ENCODE measurements at regions not wholly inside any gene's neighbourhood (a gene's known extent, or its start where the extent isn't known, plus 50 kb on each side); places are given as distances from the start of the nearest gene placed in this dataset.

- TF ChIP-seq POLR2A (IDR thresholded peaks at IDR 0.05) (no peak), CTCF (IDR thresholded peaks at IDR 0.05) (no peak)
- DNase-seq (ENCODE audit: low spot score) = no peak
- Histone ChIP-seq H3K4me3 (no peak overlapping the region), H3K36me3 (no peaks in the 10 kb centered on the region), H3K27me3 (replicated peaks; ENCODE audit: insufficient read depth) (no peaks in the 10 kb centered on the region), H3K4me1 (replicated peaks) (no peaks in the 10 kb centered on the region), H3K27ac (no peak overlapping the region), H3K9me3 (no peaks in the 10 kb centered on the region)
- intact Hi-C loops (cut with DNase I) = no loop called here
These were observed 199.1 kb upstream of the KCND3 start for GRCh38 chr1:112188611-112189010.

GRCh38 chr1:112196008-112196588 lies 199.9 kb upstream of the CTTNBP2NL start:
- no peak for TF ChIP-seq POLR2AphosphoS5 (IDR thresholded peaks at IDR 0.05)
- no peak for TF ChIP-seq CTCF (IDR thresholded peaks at IDR 0.05)
- TF ChIP-seq POLR2A (IDR thresholded peaks at IDR 0.05) = no peak
- Histone ChIP-seq H3K36me3 (no peaks in the 10 kb centered on the region), H3K9me3 (no peaks in the 10 kb centered on the region), H3K27ac (no peak overlapping the region), H3K27me3 (replicated peaks; ENCODE audit: insufficient read depth) (no peaks in the 10 kb centered on the region), H3K4me1 (replicated peaks) (no peaks in the 10 kb centered on the region), H3K4me3 (no peak overlapping the region)
- intact Hi-C loops (cut with DNase I) = no loop called here
- no peak for DNase-seq (ENCODE audit: low spot score)
- WGBS = 62% methylated on average over 4 of the region's 4 CpGs

DNA sequence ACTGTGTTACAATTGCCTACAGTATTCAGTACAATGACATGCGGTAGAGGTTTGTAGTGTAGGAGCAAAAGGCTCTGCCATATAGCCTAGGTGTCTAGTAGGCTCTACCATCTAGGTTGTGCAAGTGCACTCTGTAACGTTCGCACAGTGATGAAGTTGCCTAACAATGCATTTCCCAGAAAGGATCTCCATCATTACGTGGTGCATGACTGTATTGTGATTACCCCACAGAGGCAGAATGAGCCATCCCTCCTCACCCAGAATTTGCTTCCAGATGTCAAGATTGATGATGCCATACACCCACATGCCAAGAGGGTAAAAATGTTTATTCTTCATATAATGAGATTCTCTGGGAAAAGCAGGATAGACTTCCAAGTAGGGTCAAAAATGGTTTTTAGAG lies 199.3 kb upstream of the CTTNBP2NL start:
- WGBS = 89% methylated on average over 4 of the region's 4 CpGs
- DNase-seq (ENCODE audit: low spot score) = no peak
- Histone ChIP-seq H3K9me3 (no peaks in the 10 kb centered on the region), H3K36me3 (no peaks in the 10 kb centered on the region), H3K4me3 (no peak overlapping the region), H3K27ac (no peak overlapping the region), H3K27me3 (replicated peaks; ENCODE audit: insufficient read depth) (no peaks in the 10 kb centered on the region), H3K4me1 (replicated peaks) (no peaks in the 10 kb centered on the region)
- TF ChIP-seq POLR2AphosphoS5 (IDR thresholded peaks at IDR 0.05) (no peak), CTCF (IDR thresholded peaks at IDR 0.05) (no peak), POLR2A (IDR thresholded peaks at IDR 0.05) (no peak)
- intact Hi-C loops (cut with DNase I) = no loop called here

- no peaks in the 10 kb centered on the region for H3K9me3 ChIP-seq
- intact Hi-C loops (cut with DNase I) = no loop called here
- H3K4me1 ChIP-seq (replicated peaks) = no peaks in the 10 kb centered on the region
- TF ChIP-seq POLR2AphosphoS5 (IDR thresholded peaks at IDR 0.05) (no peak), CTCF (IDR thresholded peaks at IDR 0.05) (no peak)
- no peaks in the 10 kb centered on the region for H3K27me3 ChIP-seq (replicated peaks; ENCODE audit: insufficient read depth)
- H3K4me3 ChIP-seq = no peak overlapping the region
- H3K36me3 ChIP-seq = no peaks in the 10 kb centered on the region
- no peak overlapping the region for H3K27ac ChIP-seq
- no peak for DNase-seq (ENCODE audit: low spot score)
- 45% methylated on average over 1 of the region's 1 CpG for WGBS
These were observed 186.5 kb upstream of the CTTNBP2NL start for GRCh38 chr1:112209493-112209892.

DNA sequence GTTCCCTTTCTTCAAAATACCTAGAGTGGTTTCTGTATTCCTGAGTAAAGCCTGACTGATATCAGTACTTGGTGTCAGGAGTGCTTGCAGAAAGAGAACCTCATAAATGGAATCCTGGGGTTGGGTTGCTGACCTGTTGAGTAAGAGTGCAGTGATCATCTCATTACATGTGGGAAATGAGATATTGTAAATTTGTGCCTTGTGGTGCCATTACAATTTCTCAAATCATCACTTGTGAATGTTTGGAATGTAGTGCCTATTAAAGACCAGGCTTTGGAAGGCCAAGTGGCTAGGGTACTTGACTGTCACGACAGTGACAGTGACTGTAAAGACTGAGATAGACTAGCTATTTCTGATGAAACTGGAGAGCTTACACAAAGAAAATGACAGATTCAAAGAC lies 176.7 kb upstream of the CTTNBP2NL start:
- Histone ChIP-seq H3K9me3 (no peaks in the 10 kb centered on the region), H3K36me3 (no peaks in the 10 kb centered on the region), H3K4me1 (replicated peaks) (no peaks in the 10 kb centered on the region), H3K27ac (no peak overlapping the region), H3K27me3 (replicated peaks; ENCODE audit: insufficient read depth) (no peaks in the 10 kb centered on the region), H3K4me3 (no peak overlapping the region)
- TF ChIP-seq CTCF (IDR thresholded peaks at IDR 0.05) (no peak), POLR2A (IDR thresholded peaks at IDR 0.05) (no peak), POLR2AphosphoS5 (IDR thresholded peaks at IDR 0.05) (no peak)
- WGBS = 81% methylated on average over 1 of the region's 1 CpG
- intact Hi-C loops (cut with DNase I) = no loop called here
- no peak for DNase-seq (ENCODE audit: low spot score)

All from prostate gland (tissue), 2 donors.